Endothelial cell of umbilical vein (primary cell): ENCODE measurements at regions not wholly inside any gene's neighbourhood (a gene's known extent, or its start where the extent isn't known, plus 50 kb on each side); places are given as distances from the start of the nearest gene placed in this dataset.

Experiments
- JUN ChIP-seq: IDR thresholded peaks from 2 replicates; pipeline ENCODE4 v1.6.1; 2011; ENCODE audit warnings: borderline replicate concordance, low read depth; ENCODE audit not compliant: insufficient read length, insufficient read depth
- POLR2AphosphoS5 ChIP-seq: IDR thresholded peaks from 2 replicates; pipeline ENCODE4 v1.6.1; 2012; ENCODE audit warnings: low read depth, mild to moderate bottlenecking, control low read depth, low read length, moderate library complexity; ENCODE audit not compliant: insufficient read depth

- TF ChIP-seq JUN: no peak
- no peak for TF ChIP-seq POLR2AphosphoS5
Measured at GRCh38 chr5:136754216-136754615, 388.9 kb upstream of the TRPC7 start.
